SIG-M5 treated with dmso at 0.1 percent for 504 hours (cell line): ENCODE measurements at regions not wholly inside any gene's neighbourhood (a gene's known extent, or its start where the extent isn't known, plus 50 kb on each side); places are given as distances from the start of the nearest gene placed in this dataset.

Experiments
- DNase-seq: peaks from one replicate; lab custom pipeline; 2025; ENCODE audit not compliant: unreplicated experiment; lab: John Stamatoyannopoulos, UW

- DNase-seq, result no peak
These were observed 593.4 kb downstream of the QKI start for GRCh38 chr6:164007881-164008280.

- no peak for DNase-seq
These were observed 591.9 kb downstream of the QKI start for GRCh38 chr6:164006459-164006858.

- no peak for DNase-seq
These were observed 590.6 kb downstream of the QKI start for GRCh38 chr6:164005004-164005711.

- no peak for DNase-seq
These were observed 585.8 kb downstream of the QKI start for GRCh38 chr6:164000276-164000675.

GRCh38 chr6:163999475-164000125 is 585.1 kb downstream of the QKI start:
- DNase-seq, result no peak

GRCh38 chr6:163998496-163998895 is 584.0 kb downstream of the QKI start:
- DNase-seq, result no peak

GRCh38 chr6:163996491-163996890 is 582.0 kb downstream of the QKI start:
- no peak for DNase-seq

GRCh38 chr6:163994566-163994965 is 580.0 kb downstream of the QKI start:
- DNase-seq, result no peak

- no peak for DNase-seq
These were observed 578.2 kb downstream of the QKI start for GRCh38 chr6:163992701-163993100.

- DNase-seq, result no peak
These were observed 577.5 kb downstream of the QKI start for GRCh38 chr6:163992056-163992455.

- no peak for DNase-seq
These were observed 576.8 kb downstream of the QKI start for GRCh38 chr6:163991321-163991720.

- DNase-seq, result no peak
These were observed 571.8 kb downstream of the QKI start for GRCh38 chr6:163986313-163986712.

- no peak for DNase-seq
These were observed 571.2 kb downstream of the QKI start for GRCh38 chr6:163985710-163986109.

GRCh38 chr6:163985040-163985439 is 570.5 kb downstream of the QKI start:
- DNase-seq, result no peak

- no peak for DNase-seq
These were observed 569.8 kb downstream of the QKI start for GRCh38 chr6:163984124-163984936.

GRCh38 chr6:163983679-163984078 is 569.2 kb downstream of the QKI start:
- DNase-seq, result no peak

GRCh38 chr6:163974322-163974721 is 559.8 kb downstream of the QKI start:
- DNase-seq, result no peak

- no peak for DNase-seq
These were observed 557.6 kb downstream of the QKI start for GRCh38 chr6:163971841-163972838.

GRCh38 chr6:163970846-163971564 is 556.5 kb downstream of the QKI start:
- DNase-seq, result no peak
